HG02870 (cell line): ENCODE measurements at regions not wholly inside any gene's neighbourhood (a gene's known extent, or its start where the extent isn't known, plus 50 kb on each side); places are given as distances from the start of the nearest gene placed in this dataset.
"Not testable (repeated sequence)": the region's sequence is repeated elsewhere in the genome, so short reads cannot be mapped to it uniquely, and the experiment has no call there.

Source experiments
- ATAC-seq: cut with Tn5 transposase; IDR thresholded peaks from one replicate; pipeline ENCODE4 v1.9.1; 2021; ENCODE audit warnings: mild to moderate bottlenecking, moderate library complexity; ENCODE audit not compliant: unreplicated experiment

DNA sequence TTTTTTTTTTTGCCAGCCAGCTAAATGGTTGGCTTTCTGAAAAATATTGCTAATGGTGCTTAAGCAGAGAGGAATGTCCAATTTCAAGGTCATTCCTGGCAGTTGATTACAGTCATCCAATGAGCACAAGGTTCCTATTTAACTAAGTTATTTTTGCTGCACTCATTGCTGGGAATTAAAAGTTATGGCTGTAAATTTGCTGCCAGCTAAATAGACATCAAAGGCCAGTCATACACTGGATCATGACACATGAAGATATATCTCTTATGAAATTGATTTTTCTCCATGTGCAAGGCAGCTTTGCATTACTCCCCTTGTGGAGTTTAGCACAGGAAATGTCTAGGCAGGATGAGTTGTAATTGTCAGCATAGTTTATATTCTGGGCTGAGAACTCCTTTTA is 1898.4 kb upstream of the CELF4 start:
- ATAC-seq = no peak

DNA sequence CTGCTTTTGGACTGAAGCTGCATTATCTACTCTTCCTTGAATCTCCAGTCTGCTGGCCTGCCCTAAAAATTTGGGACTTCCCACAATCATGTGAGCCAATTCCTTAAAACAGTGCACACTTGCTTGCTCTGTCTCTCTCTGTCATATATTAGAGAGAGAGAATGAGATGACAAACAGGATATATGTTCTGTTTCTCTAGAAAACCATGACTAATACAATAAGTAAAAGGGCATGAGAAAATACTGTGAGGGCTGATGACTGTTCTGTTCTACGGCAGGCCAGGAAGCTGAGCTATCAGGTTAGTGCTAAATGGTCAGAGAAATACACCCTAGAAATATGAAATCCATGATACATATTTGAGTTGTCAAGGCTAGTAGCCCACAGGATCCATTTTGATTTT is 1896.8 kb upstream of the CELF4 start:
- ATAC-seq = no peak

DNA sequence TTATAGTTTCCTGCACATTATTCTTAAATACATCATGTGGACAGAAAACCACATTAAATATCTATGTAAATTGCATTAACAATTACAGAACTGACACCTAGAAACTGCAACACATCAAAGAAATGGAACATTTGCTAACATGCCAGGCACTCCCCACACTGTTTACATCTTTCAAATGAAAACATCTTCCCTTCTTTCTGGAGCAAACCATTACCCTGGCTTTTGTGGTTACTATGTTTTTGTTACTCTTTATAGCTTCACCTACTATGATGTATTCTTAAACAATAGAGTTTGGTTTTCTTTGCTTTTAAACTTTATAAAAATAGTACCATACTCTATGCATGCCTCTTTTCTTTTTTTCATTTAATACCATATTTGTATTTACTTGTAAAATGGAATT is 1894.5 kb upstream of the CELF4 start:
- ATAC-seq = no peak

DNA sequence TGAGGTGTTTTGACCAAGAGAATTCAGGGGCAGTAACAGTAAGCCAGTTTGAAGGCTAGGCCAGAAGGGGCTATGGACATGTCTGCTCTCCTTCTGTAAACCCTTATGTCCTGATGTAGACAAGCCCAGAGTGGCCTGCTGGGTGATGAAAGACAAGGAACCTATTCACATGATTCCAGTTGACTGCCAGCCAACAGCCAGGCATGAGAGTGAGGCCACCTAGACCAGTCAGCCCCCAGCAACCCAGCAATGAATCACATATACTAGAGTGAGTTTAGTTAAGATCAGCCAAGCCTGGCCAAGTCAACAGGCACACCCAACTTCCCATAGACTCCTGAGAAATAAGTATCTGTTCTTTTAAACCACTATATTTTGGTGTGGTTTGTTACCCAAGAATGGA is 1889.7 kb upstream of the CELF4 start:
- no peak for ATAC-seq

DNA sequence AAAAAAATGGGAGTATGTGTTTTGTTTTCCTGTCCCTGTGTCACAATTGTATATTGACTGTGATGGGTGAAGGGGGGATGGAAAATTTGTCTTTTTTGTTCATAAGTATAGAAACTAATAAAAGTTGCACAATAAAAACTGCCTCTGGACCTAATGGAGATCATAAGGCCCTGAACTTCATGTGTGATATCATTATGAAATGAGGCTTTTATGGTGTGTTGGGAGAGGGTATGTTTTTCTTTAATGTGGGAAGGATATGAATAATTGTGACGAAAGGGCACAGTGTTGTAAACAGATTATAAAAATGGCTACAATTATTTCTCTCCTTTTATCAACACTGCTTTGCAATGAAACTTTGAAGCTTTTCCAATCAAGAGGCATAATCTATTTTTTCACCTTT is 1889.3 kb upstream of the CELF4 start:
- no peak for ATAC-seq

DNA sequence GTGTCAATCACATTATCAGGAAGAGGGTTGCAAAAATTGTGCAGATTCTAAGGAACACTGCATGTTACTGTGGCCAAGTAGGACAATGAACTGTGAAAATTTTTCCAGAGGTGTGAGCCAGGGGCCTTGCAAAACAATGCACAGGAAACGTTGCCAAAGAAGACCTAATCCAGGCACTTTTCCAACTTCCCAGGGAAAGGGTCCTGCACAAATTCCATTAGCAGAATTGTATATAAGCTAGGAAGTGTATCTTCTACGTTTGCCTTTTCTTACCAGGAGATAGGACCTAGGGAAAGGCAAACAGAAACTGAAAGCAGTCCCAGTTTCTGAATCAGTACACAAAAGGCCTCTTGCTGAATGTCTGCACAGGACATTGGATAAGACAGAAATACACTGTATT is 1888.3 kb upstream of the CELF4 start:
- no peak for ATAC-seq

DNA sequence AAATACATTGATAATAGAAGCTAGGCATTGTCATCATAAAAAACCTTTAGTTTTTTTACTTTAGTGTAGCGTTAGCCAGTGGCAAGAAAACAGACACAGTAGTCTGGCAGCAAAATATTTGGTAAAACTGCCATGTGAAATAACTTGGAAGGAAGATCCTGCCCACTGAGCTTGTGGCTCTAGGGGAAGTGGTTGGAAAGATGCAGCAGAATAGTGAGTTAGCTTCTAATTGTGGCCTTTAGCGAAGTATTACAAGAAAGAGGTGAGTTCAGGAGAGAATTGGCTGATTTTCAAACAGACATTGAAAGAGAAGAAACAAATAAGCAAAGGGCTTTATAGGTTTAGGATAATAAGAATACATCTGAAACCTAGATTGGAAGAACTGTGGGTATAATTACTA is 1887.8 kb upstream of the CELF4 start:
- ATAC-seq = no peak

DNA sequence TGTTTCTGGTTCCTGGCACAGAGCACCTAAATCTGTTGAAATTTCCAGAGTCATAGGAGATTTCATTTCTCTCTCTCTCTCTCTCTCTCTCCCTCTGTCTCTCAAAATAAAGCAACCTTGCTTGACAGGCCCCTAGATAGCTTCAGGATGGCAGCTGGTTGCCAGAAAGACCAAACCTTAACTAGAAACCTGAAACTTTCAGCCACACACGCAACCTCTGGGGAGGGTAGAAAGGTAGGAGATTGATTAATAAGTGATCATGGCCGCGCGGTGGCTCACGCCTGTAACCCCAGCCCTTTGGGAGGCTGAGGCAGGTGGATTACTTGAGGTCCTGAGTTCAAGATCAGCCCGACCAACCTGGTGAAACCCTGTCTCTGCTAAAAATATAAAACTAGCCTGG is 1885.4 kb upstream of the CELF4 start:
- no peak for ATAC-seq

DNA sequence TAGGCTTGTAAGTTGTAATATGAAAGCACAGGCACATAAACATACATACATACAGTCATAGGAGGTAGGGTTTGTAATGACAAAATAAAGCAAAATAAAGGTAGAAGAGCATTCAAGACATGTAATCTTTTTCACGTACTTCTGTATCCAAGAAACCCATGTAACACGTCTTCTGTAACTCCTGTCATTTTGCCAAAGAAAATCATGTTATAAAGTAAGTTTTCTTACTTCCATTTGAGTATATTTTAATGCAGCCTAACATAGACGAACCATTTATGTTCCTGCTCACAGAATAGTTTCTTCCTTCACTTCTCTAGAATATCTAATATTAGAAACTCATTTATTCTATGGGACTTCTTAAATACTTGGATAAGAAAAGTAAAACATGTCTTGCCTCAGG is 1884.0 kb upstream of the CELF4 start:
- ATAC-seq = no peak

DNA sequence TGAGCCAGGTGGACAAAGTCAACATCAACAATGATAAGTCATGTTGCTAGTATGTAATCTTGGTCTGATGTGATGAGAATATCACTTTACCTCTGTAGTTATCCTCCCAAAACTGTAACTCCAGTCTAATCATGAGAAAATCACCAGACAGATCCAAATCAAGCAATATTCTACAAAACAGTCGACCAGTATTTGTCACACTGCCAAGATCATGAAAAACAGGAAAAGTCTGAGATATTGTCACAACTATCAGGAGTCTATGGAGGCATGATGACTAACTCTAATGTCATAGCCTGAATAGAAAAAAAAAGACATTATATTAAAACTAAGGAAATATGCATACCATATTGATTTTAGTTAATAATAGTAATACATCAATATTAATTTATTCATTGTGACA is 1883.3 kb upstream of the CELF4 start:
- ATAC-seq = no peak

DNA sequence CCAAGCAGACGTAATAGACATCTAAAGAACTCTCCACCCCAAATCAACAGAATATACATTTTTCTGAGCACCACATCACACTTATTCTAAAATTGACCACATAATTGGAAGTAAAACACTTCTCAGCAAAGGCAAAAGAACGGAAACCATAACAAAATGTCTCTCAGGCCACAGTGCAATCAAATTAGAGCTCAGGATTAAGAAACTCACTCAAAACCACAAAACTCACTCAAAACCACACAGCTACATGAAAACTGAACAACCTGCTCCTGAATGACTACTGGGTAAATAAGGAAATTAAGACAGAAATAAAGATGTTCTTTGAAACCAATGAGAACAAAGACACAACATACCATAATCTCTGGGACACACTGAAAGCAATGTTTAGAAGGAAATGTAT is 1879.4 kb upstream of the CELF4 start:
- not testable (repeated sequence) for ATAC-seq

DNA sequence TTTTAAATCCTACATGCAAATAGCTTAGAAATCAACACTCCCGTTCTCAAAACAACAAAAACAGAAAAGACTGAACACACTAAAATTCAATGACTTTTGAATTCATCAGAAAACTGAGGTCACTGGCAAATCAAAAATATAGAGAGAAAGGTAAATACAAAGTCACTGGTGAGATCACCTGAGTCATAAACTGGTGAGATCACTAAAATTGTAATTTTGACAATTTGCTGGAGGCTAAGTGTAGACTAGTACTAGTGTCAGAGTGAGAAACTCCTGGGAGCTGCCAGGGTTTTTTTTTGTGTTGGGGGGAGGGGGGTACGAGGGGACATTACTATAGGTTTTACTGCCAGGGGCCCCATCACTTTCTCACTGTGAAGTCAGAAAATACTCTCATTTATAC is 1876.0 kb upstream of the CELF4 start:
- no peak for ATAC-seq

DNA sequence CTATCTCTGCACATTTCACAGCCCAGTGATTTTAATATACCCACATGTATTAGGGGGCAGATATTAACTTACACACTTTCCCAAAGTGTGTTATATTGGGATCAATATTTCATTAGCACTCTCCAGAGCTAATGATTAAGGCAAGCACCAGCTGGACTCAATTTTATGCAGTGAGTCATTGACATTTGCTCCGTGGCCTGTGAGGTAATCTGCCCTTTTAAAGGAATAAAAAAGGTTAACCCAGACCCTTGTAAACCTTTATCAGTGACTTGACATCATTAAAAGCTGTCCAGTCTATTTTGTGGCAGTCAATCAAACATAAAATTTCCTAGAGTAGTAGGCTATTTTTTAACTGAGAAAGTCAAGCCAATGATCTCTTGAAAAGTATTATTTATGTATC is 1870.4 kb upstream of the CELF4 start:
- ATAC-seq = no peak

DNA sequence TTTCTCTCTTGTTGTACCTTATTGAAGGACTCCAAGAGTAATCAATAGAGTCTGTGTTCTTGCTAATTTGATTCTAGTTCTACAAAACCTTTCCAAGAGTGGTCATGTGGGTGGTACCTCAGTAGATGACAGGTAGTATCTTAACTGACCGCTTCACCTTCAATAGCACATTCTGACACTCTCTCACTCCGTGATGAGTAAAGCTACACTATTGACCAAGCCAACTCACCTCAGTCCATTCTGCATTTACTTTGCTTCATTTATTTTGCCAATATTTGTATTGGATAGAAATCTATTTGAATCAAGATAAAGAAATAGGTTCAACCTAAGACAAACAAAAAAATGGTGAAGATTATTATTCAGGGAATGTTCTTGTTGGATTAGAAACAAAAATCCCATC is 1869.6 kb upstream of the CELF4 start:
- ATAC-seq = no peak

DNA sequence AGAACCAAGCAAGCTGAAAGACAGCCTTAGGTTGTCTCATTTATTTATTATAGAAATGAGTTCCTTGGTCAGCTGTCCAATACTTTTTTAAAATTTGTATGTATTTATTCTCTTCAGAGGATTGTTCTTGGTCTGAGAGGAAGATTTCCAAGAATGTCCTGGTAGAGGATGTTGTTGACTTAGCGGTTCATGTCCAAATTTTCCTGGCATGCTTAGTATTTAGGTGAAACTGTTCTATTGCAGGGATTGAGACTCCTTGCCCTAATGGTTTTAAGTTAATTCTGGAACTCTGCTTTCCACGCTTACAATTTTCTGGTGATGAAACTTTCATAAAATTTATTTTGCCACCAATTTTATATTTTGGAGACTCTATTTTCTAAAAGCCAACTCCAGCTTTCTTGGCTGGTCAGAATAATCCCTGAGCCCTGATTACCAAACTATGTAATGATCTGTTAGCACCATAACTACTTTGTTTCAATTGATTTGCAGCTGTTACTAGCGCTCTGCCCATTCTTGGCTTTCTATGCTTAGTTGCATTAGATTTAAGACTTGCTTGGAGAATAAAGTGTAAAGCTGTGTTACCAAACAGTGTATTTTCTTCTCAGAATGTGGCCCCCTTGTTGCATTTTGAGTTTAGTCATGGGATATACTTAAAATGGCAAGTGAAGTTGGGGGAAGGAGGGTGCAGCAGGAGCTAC is 1868.8 kb upstream of the CELF4 start:
- ATAC-seq = no peak

DNA sequence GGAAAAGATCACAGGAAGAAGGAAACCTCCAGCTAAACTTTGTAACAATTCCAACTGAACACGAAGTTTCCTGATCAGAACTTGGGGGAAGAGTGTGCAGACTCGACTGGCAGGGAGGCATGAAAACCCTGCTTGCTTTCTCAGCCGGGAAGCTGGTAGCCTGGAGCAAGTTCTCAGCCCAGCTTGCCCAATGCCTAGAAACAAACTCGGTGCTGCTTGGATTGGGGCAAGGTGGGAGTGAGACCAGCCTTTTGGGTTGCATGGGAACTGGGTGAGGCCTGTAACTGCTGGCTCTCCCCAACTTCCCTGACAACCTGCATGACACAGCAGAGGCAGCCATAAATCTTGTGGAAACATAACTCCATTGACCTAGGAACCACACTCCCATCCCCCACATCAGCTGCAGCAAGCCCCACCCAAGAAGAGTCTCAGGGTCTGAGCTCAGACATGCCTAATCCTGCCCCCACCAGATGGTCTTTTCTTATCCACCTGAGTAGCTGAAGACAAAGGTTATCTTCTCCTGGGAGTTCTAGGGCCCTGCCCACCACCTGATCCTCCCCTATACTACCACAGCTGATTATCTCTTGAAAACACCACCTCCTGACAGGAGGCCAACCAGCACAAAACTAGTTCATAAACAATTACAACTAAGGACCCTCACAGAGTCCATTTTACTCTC is 1859.7 kb upstream of the CELF4 start:
- ATAC-seq = no peak

DNA sequence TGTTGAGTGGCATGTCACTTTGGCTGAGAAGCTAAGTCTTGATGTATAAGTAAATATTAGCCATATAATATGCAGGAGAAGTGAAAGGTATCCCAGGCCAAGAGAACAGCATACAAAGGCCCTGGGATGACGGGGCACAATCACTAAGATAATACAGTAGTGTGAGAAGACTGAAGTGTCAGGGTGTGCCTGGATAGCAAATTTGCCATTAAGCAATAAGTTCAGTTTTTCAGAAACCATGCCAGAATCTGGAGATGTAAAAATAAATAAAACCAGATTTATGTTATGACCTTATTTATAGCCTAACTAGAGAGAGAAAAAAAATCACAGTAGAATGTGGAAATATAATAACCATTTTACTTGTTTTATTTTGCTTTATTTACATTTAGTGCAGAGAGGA is 1858.7 kb upstream of the CELF4 start:
- ATAC-seq = no peak

DNA sequence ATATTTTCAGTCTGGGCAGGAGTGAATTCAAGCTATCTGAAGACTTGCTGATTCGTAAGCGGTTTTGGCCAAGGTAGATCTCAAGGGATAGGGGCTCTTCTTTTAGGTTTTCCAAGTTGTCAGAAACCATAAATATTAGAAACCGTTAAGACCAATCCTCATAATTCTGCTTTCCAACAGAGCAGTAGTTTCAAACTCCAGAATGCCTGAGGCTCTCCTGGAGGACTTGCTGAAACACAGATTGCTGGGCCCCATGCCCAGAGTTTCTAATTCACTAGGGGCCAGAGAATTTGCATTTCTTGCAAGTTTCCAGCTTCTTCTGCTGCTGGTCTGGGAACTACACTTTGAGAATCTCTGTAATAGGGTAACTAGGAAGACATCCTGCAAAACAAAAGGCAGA is 1855.7 kb upstream of the CELF4 start:
- ATAC-seq = no peak

DNA sequence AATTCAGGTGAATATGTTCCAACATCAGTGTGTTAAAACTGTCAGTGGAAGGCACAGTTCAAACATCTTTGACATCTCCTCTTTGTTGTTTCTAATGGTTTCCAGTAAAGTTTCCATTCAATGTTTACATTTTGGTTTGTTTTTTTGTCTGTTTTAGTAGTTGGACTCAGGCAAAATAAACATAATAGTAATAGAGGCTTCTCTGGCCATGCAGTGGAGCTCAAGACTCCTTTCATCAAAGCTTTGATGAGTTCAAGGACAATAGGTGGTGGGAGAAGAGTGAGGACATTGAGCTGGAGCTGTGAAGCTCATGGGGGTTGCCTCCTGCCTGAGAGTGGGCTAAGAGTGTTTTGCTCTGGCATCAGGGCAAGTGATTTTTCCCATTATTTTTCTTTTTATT is 1853.7 kb upstream of the CELF4 start:
- ATAC-seq = no peak

DNA sequence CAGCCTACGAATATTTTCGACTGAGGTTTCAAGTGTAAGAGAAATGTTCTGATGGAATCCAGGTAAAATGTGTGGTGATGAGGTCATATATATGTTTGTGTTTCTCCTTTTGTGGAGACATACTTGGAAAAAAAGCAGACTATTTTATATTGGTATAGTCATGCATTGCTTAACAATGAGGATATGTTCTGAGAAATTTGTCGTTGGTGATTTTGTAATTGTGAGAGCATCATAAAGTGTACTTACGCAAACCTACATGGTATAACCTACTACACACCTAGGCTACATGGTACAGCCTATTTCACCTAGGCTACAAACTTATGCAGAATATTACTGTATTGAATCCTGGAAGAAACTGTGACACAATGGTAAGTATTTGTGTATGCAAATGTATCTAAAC is 1849.9 kb upstream of the CELF4 start:
- no peak for ATAC-seq

DNA sequence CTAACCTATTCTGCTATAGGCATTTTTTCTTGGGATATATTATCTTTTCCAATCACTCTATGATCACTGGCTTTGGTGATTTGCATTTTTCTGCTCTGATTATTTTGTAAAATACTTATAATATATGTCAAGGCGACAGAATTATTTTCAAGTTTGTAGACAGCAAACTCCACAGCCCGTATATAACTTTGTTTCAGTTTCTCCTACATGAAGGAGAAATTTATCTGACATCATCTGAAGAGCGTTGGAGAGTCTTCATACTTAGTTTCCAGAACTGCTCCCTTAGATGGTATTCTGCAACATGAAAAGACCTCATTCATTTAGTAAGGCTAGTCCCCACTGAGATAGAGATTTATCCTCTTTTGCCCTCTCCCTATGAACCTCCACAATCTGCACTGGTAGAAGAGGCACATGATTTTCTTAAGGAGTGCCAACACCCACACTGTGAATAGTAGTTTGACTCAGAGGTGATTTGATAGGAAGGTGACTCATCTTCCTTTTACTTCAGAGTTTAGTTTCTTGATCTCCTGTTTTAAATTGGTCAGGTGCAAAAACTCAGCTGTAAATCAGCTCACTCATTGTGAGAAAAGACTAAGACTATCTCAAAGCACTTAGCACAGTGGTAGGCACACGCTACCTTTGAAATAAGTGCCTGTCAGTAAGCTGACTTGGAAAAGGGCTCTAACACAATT is 1848.6 kb upstream of the CELF4 start:
- ATAC-seq = no peak

DNA sequence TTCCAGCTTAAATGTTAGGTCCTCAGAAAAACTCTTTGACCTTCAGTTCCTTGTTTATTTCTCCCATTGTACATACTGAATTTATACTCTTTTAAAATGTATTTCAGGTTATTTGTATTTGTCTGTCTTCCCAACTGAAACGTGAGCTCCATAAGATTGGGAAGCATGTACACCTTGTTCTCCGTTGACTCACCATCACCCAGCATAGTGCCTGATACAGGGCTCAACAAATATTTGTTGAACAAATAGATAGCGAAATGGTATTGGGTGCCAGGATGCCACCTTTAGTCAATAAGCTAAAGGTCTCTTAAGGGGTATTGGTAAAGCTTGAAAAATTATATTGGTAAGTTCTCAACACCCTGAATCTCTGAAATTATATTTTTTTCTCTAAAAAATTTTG is 1841.3 kb upstream of the CELF4 start:
- ATAC-seq = no peak
